ENCODE measurements at regions not wholly inside any gene's neighbourhood (a gene's known extent, or its start where the extent isn't known, plus 50 kb on each side); places are given as distances from the start of the nearest gene placed in this dataset.

GRCh38 chr6:156123731-156124130, 653.4 kb upstream of the ARID1B start:
- H3K4me3 ChIP-seq (ENCODE audit: low read depth, low read length): no peak overlapping the region
- TF ChIP-seq CTCF (IDR thresholded peaks at IDR 0.05; ENCODE audit: borderline replicate concordance, insufficient read depth, low read depth, low read length): no peak

- TF ChIP-seq CTCF (IDR thresholded peaks at IDR 0.05; ENCODE audit: borderline replicate concordance, insufficient read depth, low read depth, low read length): no peak
These were observed 655.2 kb upstream of the ARID1B start for GRCh38 chr6:156121973-156122372.

GRCh38 chr6:156114541-156114940, 658.9 kb upstream of the NOX3 start:
- H3K4me3 ChIP-seq (ENCODE audit: low read depth, low read length): no peak overlapping the region
- TF ChIP-seq CTCF (IDR thresholded peaks at IDR 0.05; ENCODE audit: borderline replicate concordance, insufficient read depth, low read depth, low read length): no peak

More at GRCh38 chr6:156121973-156122372, 655.2 kb upstream of the ARID1B start:
- no peak overlapping the region for H3K4me3 ChIP-seq (ENCODE audit: low read depth, low read length)

DNA sequence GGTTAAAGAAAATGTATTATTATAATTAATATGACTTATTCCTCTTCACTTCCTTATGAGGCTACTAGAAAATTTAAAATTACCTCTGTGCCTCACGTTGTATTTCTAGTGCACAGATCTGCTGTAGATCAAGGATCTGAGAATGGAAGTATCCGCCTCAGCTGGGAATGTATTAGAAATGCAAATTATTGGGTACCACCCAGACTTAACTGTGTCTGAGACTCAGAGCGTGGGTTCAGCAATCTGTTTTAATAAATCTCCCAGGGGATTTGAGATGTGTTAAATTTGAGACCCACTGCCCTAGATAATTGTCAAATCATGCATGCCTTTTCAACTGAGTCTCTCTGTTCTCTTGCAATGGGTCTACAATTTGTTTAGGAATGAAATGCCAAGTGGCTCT, 658.0 kb upstream of the NOX3 start:
- H3K4me3 ChIP-seq (ENCODE audit: low read depth, low read length): no peak overlapping the region

GRCh38 chr6:156111913-156112312, 656.3 kb upstream of the NOX3 start:
- no peak for TF ChIP-seq CTCF (IDR thresholded peaks at IDR 0.05; ENCODE audit: borderline replicate concordance, insufficient read depth, low read depth, low read length)
- no peak overlapping the region for H3K4me3 ChIP-seq (ENCODE audit: low read depth, low read length)

More for the DNA sequence above, 658.0 kb upstream of the NOX3 start:
- no peak for TF ChIP-seq CTCF (IDR thresholded peaks at IDR 0.05; ENCODE audit: borderline replicate concordance, insufficient read depth, low read depth, low read length)

GRCh38 chr6:156110249-156110648, 654.6 kb upstream of the NOX3 start:
- no peak overlapping the region for H3K4me3 ChIP-seq (ENCODE audit: low read depth, low read length)
- TF ChIP-seq CTCF (IDR thresholded peaks at IDR 0.05; ENCODE audit: borderline replicate concordance, insufficient read depth, low read depth, low read length): no peak

GRCh38 chr6:156109713-156110112, 654.1 kb upstream of the NOX3 start:
- no peak for TF ChIP-seq CTCF (IDR thresholded peaks at IDR 0.05; ENCODE audit: borderline replicate concordance, insufficient read depth, low read depth, low read length)

More at GRCh38 chr6:156109713-156110112, 654.1 kb upstream of the NOX3 start:
- H3K4me3 ChIP-seq (ENCODE audit: low read depth, low read length): no peak overlapping the region
